CD14-positive monocyte (primary cell): ENCODE measurements at regions not wholly inside any gene's neighbourhood (a gene's known extent, or its start where the extent isn't known, plus 50 kb on each side); places are given as distances from the start of the nearest gene placed in this dataset.
A peak's percentile ranks its signal among the peaks of the same experiment; 100 is the strongest.

ENCODE experiments used
- DNase-seq, 3 donors: peaks; one replicate each; pipeline ENCODE4 v3.0.0-alpha.2; 2011 to 2022
- H2AFZ ChIP-seq: 2 replicates; pipeline ENCODE4 v1.6.0; 2012; ENCODE audit warnings: mild to moderate bottlenecking, low read depth, low read length, inconsistent platforms; ENCODE audit not compliant: insufficient read depth, poor library complexity, severe bottlenecking
- H3K27ac ChIP-seq, 2 donors: 1 replicate in 1 of 2; 2 replicates in 1 of 2; pipeline ENCODE4 v1.5.1; 2012 to 2013; ENCODE audit warnings: low read length in 2 of 2, control low read depth in 1 of 2, inconsistent platforms in 1 of 2, low read depth in 1 of 2, mild to moderate bottlenecking in 1 of 2
- H3K27me3 ChIP-seq, 2 donors: one replicate each; pipeline versions ENCODE4 v1.6.0 to v1.6.1; 2011 to 2013; ENCODE audit warnings: low read length in 2 of 2; ENCODE audit not compliant: control insufficient read depth in 2 of 2, insufficient read depth in 2 of 2
- H3K36me3 ChIP-seq, 2 donors: replicated peaks in 1 of 2; 1 replicate in 1 of 2; 2 replicates in 1 of 2; pipeline versions ENCODE4 v1.5.1 to v1.6.1; 2012 to 2013; ENCODE audit warnings: low read length in 2 of 2, control low read depth in 1 of 2, inconsistent platforms in 1 of 2, mild to moderate bottlenecking in 1 of 2; ENCODE audit not compliant: insufficient read depth in 2 of 2, control insufficient read depth in 1 of 2
- H3K4me1 ChIP-seq, 2 donors: 1 replicate in 1 of 2; 2 replicates in 1 of 2; pipeline versions ENCODE4 v1.5.1 to v1.6.1; 2012 to 2013; ENCODE audit warnings: low read length in 2 of 2, control low read depth in 1 of 2, inconsistent platforms in 1 of 2, mild to moderate bottlenecking in 1 of 2, moderate library complexity in 1 of 2; ENCODE audit not compliant: insufficient read depth in 2 of 2, control insufficient read depth in 1 of 2
- H3K4me2 ChIP-seq: replicated peaks from 2 replicates; pipeline ENCODE3; 2012; ENCODE audit warnings: low read length, moderate library complexity, mild to moderate bottlenecking; ENCODE audit not compliant: poor library complexity, severe bottlenecking; ENCODE audit errors: extremely low read depth
- H3K4me3 ChIP-seq, 3 experiments: fragments of 200-600 bp in 1 of 3; sonication (generic) in 1 of 3; replicated peaks in 1 of 3; 1 replicate in 2 of 3; 2 replicates in 1 of 3; pipeline ENCODE4 v1.5.1; 2011 to 2013; ENCODE audit warnings: low read length in 3 of 3, mild to moderate bottlenecking in 3 of 3, control low read depth in 2 of 3, low read depth in 2 of 3, inconsistent platforms in 1 of 3, moderate library complexity in 1 of 3
- H3K79me2 ChIP-seq: 2 replicates; pipeline ENCODE4 v1.6.0; 2012; ENCODE audit warnings: mild to moderate bottlenecking, control low read depth, inconsistent platforms, low read length, moderate library complexity; ENCODE audit not compliant: insufficient read depth
- H3K9ac ChIP-seq: 2 replicates; pipeline ENCODE4 v1.6.0; 2017; ENCODE audit warnings: low read length, mild to moderate bottlenecking; ENCODE audit not compliant: insufficient read depth, poor library complexity, severe bottlenecking
- H3K9me3 ChIP-seq, 2 donors: replicated peaks in 1 of 2; 1 replicate in 1 of 2; 2 replicates in 1 of 2; pipeline versions ENCODE4 v1.5.1 to v1.6.1; 2012 to 2013; ENCODE audit warnings: low read length in 2 of 2, control low read depth in 1 of 2; ENCODE audit not compliant: control insufficient read depth in 1 of 2, insufficient read depth in 1 of 2
- H4K20me1 ChIP-seq: 2 replicates; pipeline ENCODE4 v1.6.0; 2012; ENCODE audit warnings: mild to moderate bottlenecking, low read length, control low read depth, moderate library complexity; ENCODE audit not compliant: insufficient read depth
- H3K27ac Mint-ChIP-seq, 7 donors: one replicate each; pipeline ENCODE4 v1.8.0; 2020; ENCODE audit warnings: mild to moderate bottlenecking in 7 of 7, mixed read lengths in 7 of 7, moderate library complexity in 6 of 7, inconsistent platforms in 2 of 7
- H3K27me3 Mint-ChIP-seq, 3 donors: one replicate each; pipeline ENCODE4 v1.8.0; 2021 to 2022; ENCODE audit warnings: low read depth in 3 of 3, mild to moderate bottlenecking in 3 of 3, mixed read lengths in 3 of 3, moderate library complexity in 3 of 3, inconsistent platforms in 1 of 3
- H3K36me3 Mint-ChIP-seq, 2 donors: one replicate each; pipeline ENCODE4 v1.8.0; 2020; ENCODE audit warnings: mixed read lengths in 2 of 2, inconsistent platforms in 1 of 2, mild to moderate bottlenecking in 1 of 2
- H3K4me1 Mint-ChIP-seq: one replicate; pipeline ENCODE4 v1.8.0; 2020; ENCODE audit warnings: mild to moderate bottlenecking, mixed read lengths
- H3K4me3 Mint-ChIP-seq, 2 donors: one replicate each; pipeline ENCODE4 v1.8.0; 2020; ENCODE audit warnings: mild to moderate bottlenecking in 2 of 2, mixed read lengths in 2 of 2, moderate library complexity in 1 of 2
- H3K9me3 Mint-ChIP-seq, 7 donors: one replicate each; pipeline ENCODE4 v1.8.0; 2020 to 2022; ENCODE audit warnings: mixed read lengths in 7 of 7, mild to moderate bottlenecking in 6 of 7, moderate library complexity in 6 of 7, inconsistent platforms in 2 of 7
- CTCF ChIP-seq: fragments of 200-600 bp; IDR thresholded peaks from one replicate; pipeline ENCODE4 v1.8.0; 2022; ENCODE audit warnings: antibody characterized with exemption, mild to moderate bottlenecking
- WGBS: methylation state at CpG from one replicate; pipeline ENCODE4 v1.1.5; 2013; ENCODE audit warnings: missing lambda C conversion rate; ENCODE audit not compliant: insufficient coverage; 5-methylcytosine and 5-hydroxymethylcytosine counted together
- intact Hi-C, 2 donors: fragments of 100-400 bp; cut with micrococcal nuclease; formaldehyde crosslinking; loops; one replicate each; pipeline versions ENCODE4 v1.15.0 to v1.15.1; 2023

GRCh38 chr4:89658701-89659024, 178.3 kb downstream of the SNCA start:
- no peak for DNase-seq
- no peaks in the 10 kb centered on the region for H3K4me1 ChIP-seq
- Mint-ChIP-seq H3K27me3 (peaks cover 0 to 3% (median 2%) of the 10 kb centered on the region in 3 donors), H3K4me1 (no peaks in the 10 kb centered on the region), H3K27ac (no peak overlapping the region), H3K9me3 (no peaks in the 10 kb centered on the region), H3K36me3 (no peaks in the 10 kb centered on the region), H3K4me3 (no peak overlapping the region)
- no peaks in the 10 kb centered on the region for H4K20me1 ChIP-seq
- H3K27ac ChIP-seq, result no peak overlapping the region
- no peak overlapping the region for H3K9ac ChIP-seq
- H3K79me2 ChIP-seq, result no peaks in the 10 kb centered on the region
- no peak overlapping the region for H3K4me3 ChIP-seq
- no peak for TF ChIP-seq CTCF
- no peaks in the 10 kb centered on the region for H3K36me3 ChIP-seq
- H3K27me3 ChIP-seq, result no peaks in the 10 kb centered on the region
- WGBS, result no CpG with 5 or more reads among the region's 2 CpGs
- no peak overlapping the region for H3K4me2 ChIP-seq
- no peaks in the 10 kb centered on the region for H3K9me3 ChIP-seq
- H2AFZ ChIP-seq, result no peak overlapping the region
- intact Hi-C loops, result no loop called here

GRCh38 chr4:89657931-89658700, 178.8 kb downstream of the SNCA start:
- H3K4me1 ChIP-seq, result no peaks in the 10 kb centered on the region
- TF ChIP-seq CTCF, result peak; percentile 15
- no peaks in the 10 kb centered on the region for H3K36me3 ChIP-seq
- no peaks in the 10 kb centered on the region for H3K4me1 Mint-ChIP-seq
- no peaks in the 10 kb centered on the region for H3K27me3 ChIP-seq
- no peaks in the 10 kb centered on the region for H4K20me1 ChIP-seq
- no CpG with 5 or more reads among the region's 3 CpGs for WGBS
- H3K27me3 Mint-ChIP-seq, result peaks cover 0 to 3% (median 2%) of the 10 kb centered on the region in 3 donors
- no peaks in the 10 kb centered on the region for H3K9me3 Mint-ChIP-seq
- no peak overlapping the region for H3K27ac Mint-ChIP-seq
- H3K4me3 Mint-ChIP-seq, result no peak overlapping the region
- H3K36me3 Mint-ChIP-seq, result no peaks in the 10 kb centered on the region
- H3K9me3 ChIP-seq, result no peaks in the 10 kb centered on the region
- no peak overlapping the region for H3K4me3 ChIP-seq
- H3K9ac ChIP-seq, result no peak overlapping the region
- H2AFZ ChIP-seq, result no peak overlapping the region
- no peak overlapping the region for H3K27ac ChIP-seq
- no peaks in the 10 kb centered on the region for H3K79me2 ChIP-seq
- H3K4me2 ChIP-seq, result no peak overlapping the region
- no peak for DNase-seq
- intact Hi-C loops, result no loop called here
